ENCODE measurements at regions not wholly inside any gene's neighbourhood (a gene's known extent, or its start where the extent isn't known, plus 50 kb on each side); places are given as distances from the start of the nearest gene placed in this dataset.

- DNase-seq (ENCODE audit: low spot score) (no peak), ATAC-seq (no peak)
- Mint-ChIP-seq H3K27ac (no peak overlapping the region), H3K4me1 (no peaks in the 10 kb centered on the region), H3K9me3 (no peaks in the 10 kb centered on the region), H3K27me3 (ENCODE audit: insufficient read depth, low read depth, poor library complexity) (peaks cover 2% of the 10 kb centered on the region), H3K36me3 (ENCODE audit: low read depth) (no peaks in the 10 kb centered on the region), H3K4me3 (no peak overlapping the region)
- Histone ChIP-seq H3K27me3 (ENCODE audit: insufficient read depth) (no peaks in the 10 kb centered on the region), H3F3A (replicated peaks; ENCODE audit: low read depth) (no peaks in the 10 kb centered on the region), H3K4me3 (no peak overlapping the region), H3K27ac (ENCODE audit: low read depth) (no peak overlapping the region), H3K79me2 (replicated peaks; ENCODE audit: insufficient read depth) (no peaks in the 10 kb centered on the region), H3K36me3 (ENCODE audit: insufficient read depth) (no peaks in the 10 kb centered on the region), H3K9me2 (ENCODE audit: insufficient read depth) (peaks cover 6% of the 10 kb centered on the region), H2AFZ (no peak overlapping the region), H3K4me1 (ENCODE audit: insufficient read depth) (no peaks in the 10 kb centered on the region), H3K4me2 (no peak overlapping the region), H4K20me1 (replicated peaks; ENCODE audit: insufficient read depth) (no peaks in the 10 kb centered on the region)
- TF ChIP-seq JUNB (IDR thresholded peaks at IDR 0.05; ENCODE audit: unreplicated experiment): no peak
- TF ChIP-seq CREB1 (CRISPR knock-in tag; IDR thresholded peaks at IDR 0.05; ENCODE audit: low read depth): no peak
- TF ChIP-seq POLR2AphosphoS5 (IDR thresholded peaks at IDR 0.05; ENCODE audit: low read depth): no peak
- no peak for TF ChIP-seq ETS1 (IDR thresholded peaks at IDR 0.05)
- no peak for TF ChIP-seq ZNF331 (CRISPR knock-in tag; IDR thresholded peaks at IDR 0.05; ENCODE audit: low read depth)
- no peak for TF ChIP-seq NANOG (IDR thresholded peaks at IDR 0.05; ENCODE audit: borderline replicate concordance)
- no peak for TF ChIP-seq ZNF114 (CRISPR knock-in tag; IDR thresholded peaks at IDR 0.05)
Measured at GRCh38 chr3:148234536-148234935, 463.2 kb upstream of the AGTR1 start.

DNA sequence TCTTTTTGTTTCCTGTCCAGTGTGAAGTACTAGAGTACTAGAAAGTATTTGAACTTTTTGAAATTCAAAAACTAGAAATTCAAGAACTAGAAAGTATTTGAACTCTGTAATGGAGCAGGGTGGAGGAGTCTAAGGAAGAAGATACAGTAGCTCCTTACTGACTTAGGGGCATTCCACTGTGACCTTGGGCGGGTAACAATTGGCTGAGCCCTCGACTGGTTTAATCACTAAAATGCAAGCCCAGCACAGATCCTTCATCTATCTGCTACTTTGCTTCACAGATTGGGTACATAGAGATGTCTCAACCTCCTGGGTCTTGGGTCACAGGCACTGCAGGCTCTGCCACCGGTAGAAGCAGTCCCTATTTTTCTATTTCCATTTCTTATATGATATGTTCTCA is 462.1 kb upstream of the AGTR1 start:
- H3K36me3 Mint-ChIP-seq (ENCODE audit: low read depth): no peaks in the 10 kb centered on the region
- DNase-seq (ENCODE audit: low spot score) (no peak), ATAC-seq (no peak)
- no peaks in the 10 kb centered on the region for H3K4me1 Mint-ChIP-seq
- Histone ChIP-seq H3K4me3 (no peak overlapping the region), H4K20me1 (replicated peaks; ENCODE audit: insufficient read depth) (no peaks in the 10 kb centered on the region), H3K27me3 (ENCODE audit: insufficient read depth) (no peaks in the 10 kb centered on the region), H3F3A (replicated peaks; ENCODE audit: low read depth) (no peaks in the 10 kb centered on the region), H3K4me1 (ENCODE audit: insufficient read depth) (no peaks in the 10 kb centered on the region), H3K9me2 (ENCODE audit: insufficient read depth) (peaks cover 6% of the 10 kb centered on the region), H3K79me2 (replicated peaks; ENCODE audit: insufficient read depth) (no peaks in the 10 kb centered on the region), H3K4me2 (no peak overlapping the region), H3K27ac (ENCODE audit: low read depth) (no peak overlapping the region), H2AFZ (no peak overlapping the region), H3K36me3 (ENCODE audit: insufficient read depth) (no peaks in the 10 kb centered on the region)
- peaks cover 2% of the 10 kb centered on the region for H3K27me3 Mint-ChIP-seq (ENCODE audit: insufficient read depth, low read depth, poor library complexity)
- no peaks in the 10 kb centered on the region for H3K9me3 Mint-ChIP-seq
- no peak overlapping the region for H3K27ac Mint-ChIP-seq
- H3K4me3 Mint-ChIP-seq: no peak overlapping the region
- TF ChIP-seq CREB1 (CRISPR knock-in tag; IDR thresholded peaks at IDR 0.05; ENCODE audit: low read depth): no peak
- TF ChIP-seq, protein P1, sequence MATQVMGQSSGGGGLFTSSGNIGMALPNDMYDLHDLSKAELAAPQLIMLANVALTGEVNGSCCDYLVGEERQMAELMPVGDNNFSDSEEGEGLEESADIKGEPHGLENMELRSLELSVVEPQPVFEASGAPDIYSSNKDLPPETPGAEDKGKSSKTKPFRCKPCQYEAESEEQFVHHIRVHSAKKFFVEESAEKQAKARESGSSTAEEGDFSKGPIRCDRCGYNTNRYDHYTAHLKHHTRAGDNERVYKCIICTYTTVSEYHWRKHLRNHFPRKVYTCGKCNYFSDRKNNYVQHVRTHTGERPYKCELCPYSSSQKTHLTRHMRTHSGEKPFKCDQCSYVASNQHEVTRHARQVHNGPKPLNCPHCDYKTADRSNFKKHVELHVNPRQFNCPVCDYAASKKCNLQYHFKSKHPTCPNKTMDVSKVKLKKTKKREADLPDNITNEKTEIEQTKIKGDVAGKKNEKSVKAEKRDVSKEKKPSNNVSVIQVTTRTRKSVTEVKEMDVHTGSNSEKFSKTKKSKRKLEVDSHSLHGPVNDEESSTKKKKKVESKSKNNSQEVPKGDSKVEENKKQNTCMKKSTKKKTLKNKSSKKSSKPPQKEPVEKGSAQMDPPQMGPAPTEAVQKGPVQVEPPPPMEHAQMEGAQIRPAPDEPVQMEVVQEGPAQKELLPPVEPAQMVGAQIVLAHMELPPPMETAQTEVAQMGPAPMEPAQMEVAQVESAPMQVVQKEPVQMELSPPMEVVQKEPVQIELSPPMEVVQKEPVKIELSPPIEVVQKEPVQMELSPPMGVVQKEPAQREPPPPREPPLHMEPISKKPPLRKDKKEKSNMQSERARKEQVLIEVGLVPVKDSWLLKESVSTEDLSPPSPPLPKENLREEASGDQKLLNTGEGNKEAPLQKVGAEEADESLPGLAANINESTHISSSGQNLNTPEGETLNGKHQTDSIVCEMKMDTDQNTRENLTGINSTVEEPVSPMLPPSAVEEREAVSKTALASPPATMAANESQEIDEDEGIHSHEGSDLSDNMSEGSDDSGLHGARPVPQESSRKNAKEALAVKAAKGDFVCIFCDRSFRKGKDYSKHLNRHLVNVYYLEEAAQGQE (IDR thresholded peaks at IDR 0.05; ENCODE audit: unreplicated experiment): no peak
- no peak for TF ChIP-seq STAT1 (IDR thresholded peaks at IDR 0.05; ENCODE audit: unreplicated experiment)
- no peak for TF ChIP-seq ZNF114 (CRISPR knock-in tag; IDR thresholded peaks at IDR 0.05)
- TF ChIP-seq CTCF (conservative IDR thresholded peaks at IDR 0.05; ENCODE audit: low read depth in 2 of 2): no peak
- TF ChIP-seq POLR2AphosphoS5 (IDR thresholded peaks at IDR 0.05; ENCODE audit: low read depth): no peak
- no peak for TF ChIP-seq EZH2 (IDR thresholded peaks at IDR 0.05; ENCODE audit: low read depth, unreplicated experiment)
- TF ChIP-seq ZNF331 (CRISPR knock-in tag; IDR thresholded peaks at IDR 0.05; ENCODE audit: low read depth): no peak
- no peak for TF ChIP-seq JUNB (IDR thresholded peaks at IDR 0.05; ENCODE audit: unreplicated experiment)
- TF ChIP-seq NANOG (IDR thresholded peaks at IDR 0.05; ENCODE audit: borderline replicate concordance): no peak

All from GM23338 (cell line).